HG03108 (cell line): ENCODE measurements at regions not wholly inside any gene's neighbourhood (a gene's known extent, or its start where the extent isn't known, plus 50 kb on each side); places are given as distances from the start of the nearest gene placed in this dataset.

Source experiments
- ATAC-seq: cut with Tn5 transposase; IDR thresholded peaks from one replicate; pipeline ENCODE4 v1.9.1; 2021; ENCODE audit warnings: moderate library complexity; ENCODE audit not compliant: unreplicated experiment

DNA sequence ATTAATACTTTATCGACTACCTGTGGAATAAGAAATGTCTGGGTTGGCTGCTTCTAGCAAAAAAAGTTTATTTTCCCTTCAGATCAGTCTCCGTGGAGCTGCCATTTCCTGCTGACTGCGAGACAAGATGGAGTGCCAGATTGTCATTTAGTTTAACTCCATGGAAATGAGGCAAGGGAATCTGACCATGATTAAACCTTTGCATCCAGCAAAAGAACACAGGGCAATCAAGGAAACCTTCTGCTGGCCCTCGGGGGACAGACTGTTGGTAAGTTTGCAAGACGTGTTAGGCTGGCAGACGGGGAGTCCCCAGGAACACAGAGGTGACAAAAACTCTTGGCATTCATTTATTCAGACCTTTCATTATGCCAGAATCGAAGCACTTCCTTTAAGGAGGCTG lies 52.2 kb upstream of the SPACA1 start:
- no peak for ATAC-seq

DNA sequence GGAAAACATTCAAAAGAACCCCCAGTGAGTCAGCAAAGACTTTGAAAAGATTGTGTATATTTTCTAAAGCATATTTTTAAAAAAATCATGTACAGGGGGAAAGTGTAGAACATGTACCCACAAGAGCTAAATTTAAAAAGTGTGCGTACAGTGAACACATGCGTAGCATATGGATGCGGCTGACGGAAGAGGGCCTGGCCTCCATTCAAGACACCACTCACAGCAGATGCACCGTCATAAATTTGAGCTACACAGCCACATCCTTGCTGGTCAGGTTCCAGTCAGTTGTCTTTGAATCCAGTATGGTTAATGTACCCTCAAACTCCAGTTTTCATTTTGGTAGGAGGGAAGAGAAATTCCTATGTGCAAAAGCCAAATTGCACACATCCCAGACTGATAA lies 54.3 kb upstream of the SPACA1 start:
- no peak for ATAC-seq

DNA sequence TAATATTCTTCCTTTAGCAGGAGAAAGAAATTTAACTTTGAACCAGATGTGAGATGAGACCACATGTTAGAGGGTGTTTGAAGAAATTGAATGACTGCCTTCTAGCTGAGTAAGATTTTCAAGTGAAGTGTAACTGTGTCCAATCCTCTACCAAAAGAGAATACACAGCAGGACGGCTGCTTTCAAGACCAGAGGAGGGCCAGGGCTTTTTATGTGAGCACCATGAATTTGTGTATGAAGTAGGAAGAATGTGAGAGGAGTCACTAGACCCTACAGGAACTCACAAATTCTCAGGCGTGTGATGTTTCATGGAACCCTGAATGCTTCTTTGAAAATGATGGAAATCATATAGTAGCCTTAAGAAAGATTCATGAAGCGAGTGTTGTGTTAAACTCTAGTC lies 56.8 kb upstream of the SPACA1 start:
- no peak for ATAC-seq

DNA sequence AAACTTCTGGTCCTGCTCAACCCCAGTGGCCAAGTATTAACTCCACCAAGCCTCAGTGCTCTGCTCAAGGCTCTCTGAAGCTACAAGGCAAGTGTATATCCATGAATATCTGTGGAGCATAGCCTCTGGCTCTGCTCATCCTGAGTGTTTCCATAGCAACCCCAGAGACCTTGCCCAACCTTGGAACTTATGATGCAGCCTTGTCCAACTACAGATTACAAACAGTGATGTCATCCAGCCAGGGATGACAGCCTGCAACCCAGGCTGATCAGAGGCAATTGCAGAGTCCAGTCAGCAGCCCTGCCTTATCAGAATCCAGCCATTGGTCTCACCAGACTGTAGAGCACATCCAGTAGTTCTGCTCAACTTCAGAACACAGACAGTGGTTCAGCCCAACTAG lies 65.5 kb upstream of the SPACA1 start:
- ATAC-seq: no peak

DNA sequence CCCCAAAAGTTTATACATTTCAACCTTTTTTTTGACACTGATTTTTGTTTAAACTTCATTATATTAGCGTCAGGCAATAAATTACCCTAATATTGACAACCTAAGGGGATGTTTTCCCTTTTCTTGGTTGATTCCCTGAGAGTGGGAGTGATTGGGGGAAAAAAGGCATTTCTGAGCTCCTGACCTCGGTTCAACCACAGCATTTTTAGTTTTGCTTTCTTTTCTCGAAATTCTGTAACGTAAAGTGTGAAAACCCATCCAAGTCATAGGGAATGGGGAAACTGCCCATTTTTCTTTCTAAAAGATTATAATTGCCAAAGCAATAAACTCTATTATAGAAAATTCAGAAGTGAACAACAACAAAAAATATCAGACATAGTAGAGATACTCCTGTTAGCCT lies 67.9 kb upstream of the SPACA1 start:
- ATAC-seq: no peak

DNA sequence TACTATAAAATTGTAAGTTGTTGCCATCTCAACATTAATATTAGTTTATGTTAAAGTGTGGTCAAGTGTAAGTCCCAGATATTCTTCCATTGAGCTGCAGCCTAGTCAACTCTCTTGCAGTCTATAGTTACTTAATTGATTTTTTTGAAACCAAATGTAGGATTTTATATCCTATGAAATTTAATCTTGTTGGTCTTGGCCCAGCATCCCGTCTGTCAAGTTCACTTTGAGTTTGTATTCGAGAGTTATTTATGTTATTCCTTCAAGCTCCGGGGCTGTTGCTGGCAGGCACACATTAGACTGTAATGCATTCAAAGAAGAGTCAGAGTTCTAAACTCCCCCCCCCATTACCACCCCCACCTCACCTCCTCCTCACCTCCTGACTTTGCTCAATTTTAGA lies 71.0 kb upstream of the SPACA1 start:
- ATAC-seq: no peak

DNA sequence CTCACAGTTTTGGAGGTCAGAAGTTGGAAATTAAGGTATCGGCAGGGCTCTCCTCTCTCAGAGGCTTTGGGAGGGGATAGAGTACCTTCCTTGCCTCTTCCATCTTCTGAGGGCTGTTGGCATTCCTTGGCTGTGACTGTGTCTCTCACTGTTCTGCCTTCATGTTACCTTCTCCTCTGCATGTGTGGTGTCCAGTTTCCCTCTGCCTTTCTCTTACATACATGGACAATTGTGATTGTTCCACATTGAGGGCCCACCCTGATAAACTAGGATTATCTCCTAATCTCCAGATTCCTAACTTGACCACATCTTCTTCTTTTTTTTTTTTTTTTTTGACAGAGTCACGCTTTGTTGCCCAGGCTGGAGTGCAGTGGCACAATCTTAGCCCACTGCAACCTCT lies 72.1 kb upstream of the SPACA1 start:
- ATAC-seq: no peak

DNA sequence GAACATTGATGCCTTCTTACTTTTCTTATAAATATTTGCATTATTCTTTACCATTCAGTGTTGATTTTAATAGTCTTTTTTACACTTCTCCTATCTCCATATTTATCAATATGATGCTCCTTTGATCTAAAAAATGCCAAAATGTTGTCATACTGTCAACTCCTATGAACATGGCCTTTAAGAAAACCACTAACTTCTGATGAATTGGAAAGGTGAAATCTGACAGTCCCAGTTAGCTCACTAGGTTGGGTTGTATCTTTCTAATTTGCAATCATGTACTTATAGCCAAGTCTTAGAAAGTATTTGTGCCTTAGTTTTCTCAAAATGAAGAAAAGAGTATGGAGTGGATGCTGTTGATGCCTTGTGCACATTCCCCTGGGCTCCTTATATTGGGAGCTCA lies 75.4 kb upstream of the SPACA1 start:
- ATAC-seq: no peak

DNA sequence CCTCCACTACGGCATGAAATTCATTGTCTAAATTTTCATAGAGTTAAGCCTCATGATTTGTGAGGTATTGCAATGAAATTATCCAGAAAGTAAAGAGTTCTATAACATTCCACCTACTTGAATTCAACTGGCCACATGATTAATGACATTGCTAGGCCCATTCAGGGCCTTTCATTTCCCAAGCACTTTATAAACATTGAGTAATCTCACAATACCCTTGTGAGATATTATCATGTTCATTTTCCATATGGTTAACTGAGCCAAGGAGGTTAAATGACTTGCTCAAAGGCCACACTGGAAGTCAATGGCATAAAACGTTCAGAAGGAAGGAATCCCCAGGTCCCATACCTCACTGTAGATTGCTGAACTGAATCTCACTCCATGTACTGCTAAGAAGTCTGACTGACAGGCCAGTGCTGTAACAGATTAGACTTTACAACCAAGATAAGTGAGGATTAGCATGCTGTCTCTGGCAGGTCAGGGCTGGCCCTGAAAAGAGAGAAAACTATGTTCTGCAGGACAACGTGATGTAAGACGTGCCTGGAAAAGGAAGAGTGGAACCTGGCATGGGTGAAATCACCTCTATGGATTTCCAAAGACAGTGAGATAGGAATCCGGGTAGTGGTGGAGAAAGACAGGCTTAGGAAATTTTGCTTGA lies 75.9 kb upstream of the SPACA1 start:
- no peak for ATAC-seq

DNA sequence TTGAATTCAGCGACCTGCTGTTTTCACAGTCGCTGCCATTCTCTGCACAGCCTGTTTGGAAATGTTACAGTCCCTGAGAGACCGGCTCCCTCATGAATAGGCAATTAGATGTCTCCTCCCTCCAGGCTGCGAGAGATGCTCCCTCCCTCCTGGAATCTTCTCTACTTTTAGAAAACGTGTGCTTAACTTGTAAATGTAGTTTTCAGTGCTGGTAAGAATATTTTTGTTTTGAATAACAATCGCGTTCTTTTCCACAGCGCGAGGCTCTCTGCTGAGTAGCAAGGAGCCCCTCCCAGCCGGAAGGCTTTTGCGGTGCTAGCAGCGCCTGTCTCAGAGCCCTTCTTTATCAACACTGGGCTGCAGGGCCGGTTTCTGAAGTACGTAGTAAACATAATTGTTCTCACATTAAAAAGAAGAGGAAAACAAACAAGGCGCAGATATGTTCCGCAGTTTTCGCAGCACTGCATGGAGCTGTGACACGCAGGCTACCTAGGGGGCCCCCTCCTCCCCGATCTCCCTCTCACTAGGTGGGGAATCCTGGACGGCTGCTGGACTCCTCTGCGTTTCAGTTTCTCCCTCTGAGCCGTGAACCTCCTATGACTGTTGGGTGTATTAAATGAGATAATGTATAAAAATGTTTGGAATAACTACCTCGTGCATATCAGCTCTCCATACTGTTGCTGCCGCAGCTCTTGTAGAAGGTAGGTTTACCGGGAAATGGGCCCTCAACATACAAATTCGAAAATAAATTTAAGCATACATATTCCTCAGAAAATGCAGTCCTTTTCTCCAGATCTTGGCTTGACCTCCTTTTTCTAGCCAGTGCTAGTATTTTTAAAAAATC lies 79.0 kb upstream of the SPACA1 start:
- ATAC-seq: no peak

DNA sequence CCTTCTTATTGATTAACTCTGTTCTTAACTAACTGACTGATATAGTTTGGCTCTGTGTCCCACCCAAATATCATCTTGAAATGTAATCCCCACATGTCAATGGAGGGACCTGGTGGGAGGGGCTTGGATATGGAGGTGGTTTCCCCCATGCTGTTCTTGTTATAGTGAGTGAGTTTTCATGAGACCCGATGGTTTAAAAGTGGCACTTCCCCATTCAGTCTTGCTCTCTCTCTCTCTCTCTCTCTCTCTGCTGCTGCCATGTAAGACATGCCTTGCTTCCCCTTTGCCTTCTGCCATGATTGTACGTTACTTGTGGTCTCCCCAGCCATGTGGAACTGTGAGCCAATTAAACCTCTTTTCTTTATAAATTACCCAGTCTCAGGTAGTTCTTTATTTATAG lies 81.8 kb upstream of the SPACA1 start:
- ATAC-seq: no peak

DNA sequence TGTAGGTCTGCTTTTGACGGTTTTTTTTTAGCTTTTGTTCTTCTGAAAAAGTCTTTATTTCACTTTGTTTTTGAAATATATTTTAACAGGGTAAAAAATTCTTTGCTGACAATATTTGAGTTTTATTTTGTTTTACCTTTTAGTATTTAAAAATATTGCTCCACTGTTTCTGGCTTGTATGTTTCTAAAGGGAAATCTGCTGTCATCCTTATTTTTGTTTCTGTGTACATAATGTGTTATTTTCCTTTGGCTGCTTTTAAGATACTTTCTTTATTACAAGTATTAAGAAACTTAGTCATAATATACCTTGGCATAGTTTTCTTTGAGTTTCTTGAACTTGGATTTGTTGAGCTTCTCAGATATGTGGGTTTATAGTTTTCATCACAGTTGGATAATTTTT lies 88.6 kb upstream of the SPACA1 start:
- ATAC-seq: no peak

DNA sequence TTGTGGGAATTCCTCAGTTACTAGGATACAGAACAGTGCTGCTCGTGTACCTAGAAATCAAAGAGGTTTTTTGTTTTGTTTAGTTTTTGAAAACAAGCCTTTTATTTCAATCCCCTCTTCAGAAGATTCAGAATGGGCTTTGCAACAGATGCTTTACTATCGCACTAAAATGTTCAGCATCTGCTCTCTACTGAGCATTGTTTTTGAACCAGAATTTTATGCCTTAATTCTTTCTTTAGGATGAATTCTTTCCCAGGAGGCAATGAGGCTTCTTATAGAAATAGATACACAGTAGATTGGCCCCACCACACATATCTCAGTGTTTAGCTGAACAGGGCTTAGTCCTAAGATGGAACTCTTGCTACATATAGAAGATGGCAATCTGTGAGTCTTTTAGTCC lies 95.9 kb upstream of the SPACA1 start:
- ATAC-seq: no peak

DNA sequence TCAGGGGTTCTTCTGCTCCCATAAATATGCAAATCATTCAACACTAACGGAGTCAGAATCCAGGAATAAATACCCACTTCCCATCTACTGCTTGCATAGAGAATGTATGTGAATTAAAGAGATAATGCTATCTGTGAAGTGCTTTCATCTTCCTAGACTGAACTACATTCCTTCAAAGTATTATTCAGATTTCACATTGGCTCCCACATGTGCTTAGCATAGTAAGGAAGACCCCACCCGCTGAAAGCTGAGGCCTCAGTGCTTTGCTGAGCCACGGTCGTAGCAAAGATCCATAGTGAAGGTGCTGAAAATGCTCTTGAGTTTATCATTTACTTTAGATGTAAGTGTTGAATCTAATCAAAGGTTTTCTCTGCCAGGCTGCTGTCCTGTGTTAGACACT lies 97.0 kb upstream of the SPACA1 start:
- no peak for ATAC-seq

DNA sequence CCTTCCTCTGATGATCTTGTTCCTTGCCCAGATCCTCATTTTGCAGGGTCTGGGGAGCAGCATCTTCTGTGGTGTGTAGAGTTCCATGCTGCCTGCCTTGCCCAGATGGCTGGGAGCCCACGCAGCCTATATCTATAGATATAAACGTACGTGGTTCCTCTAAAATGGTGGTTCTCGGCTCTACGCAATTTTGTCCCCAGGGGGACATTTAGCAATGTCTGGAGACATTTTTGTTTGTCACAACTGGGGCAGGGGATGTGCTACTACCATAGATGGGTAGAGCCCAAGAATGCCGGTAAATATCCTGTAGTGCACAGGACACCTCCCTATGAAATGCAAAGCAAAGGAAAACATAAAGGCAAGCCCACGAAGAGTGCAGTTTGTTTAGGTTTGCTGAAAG lies 98.4 kb upstream of the SPACA1 start:
- ATAC-seq: no peak

DNA sequence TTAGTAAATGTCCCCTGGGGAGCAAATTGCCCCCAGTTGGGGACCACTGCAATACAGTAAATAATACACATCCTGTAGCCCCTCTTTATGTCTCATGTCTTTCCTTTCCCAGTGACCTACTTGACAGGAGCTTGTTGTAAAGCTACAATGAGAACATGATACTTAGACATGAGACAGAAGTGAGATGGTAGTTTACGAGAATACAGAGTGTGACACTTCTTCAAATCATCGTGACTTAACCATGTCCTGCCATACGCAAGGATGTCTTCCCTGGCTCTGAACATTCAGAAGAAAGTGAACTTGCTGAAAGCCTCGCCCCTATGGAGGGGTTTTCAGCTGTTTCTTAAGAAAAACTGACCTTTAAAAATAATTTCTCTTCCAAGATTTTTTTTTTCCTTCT lies 101.0 kb upstream of the SPACA1 start:
- no peak for ATAC-seq

DNA sequence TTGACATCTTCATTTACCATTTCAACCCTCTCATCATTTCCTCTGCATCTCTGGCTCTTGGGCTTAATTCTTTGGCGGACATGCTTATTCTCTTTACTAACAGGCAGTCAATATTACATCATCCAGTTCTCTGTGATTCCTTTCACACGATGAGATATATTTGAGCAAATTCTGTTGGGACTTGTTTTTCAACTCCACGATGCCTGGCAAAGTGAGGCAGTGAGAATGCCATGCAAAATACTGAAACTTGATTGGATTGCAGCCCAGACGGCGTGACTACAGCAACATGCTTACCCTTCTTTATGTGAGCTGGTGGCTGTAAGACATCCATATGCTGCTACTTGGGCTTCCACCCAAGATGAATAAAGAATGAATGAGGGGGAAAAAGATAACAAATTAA lies 101.7 kb upstream of the SPACA1 start:
- ATAC-seq: no peak

DNA sequence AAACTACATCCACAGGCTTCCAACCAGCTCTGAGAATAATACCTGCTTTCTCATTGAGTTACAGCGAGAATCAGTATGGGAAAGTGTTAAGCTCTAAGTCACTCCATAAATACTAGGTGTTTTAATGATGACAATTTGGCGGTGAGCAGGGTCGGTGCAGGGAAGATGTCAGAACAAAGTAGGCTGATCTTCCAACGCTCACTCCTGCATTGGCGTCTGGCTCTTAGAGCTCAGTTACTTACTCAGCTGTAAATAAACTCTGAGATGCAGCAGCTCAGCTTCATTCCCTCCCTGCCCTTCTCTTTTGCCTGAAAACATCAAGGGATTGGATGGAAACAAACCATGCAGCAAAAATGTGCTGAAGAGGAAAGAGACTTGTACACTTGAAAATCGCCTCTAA lies 102.5 kb upstream of the SPACA1 start:
- ATAC-seq: no peak

DNA sequence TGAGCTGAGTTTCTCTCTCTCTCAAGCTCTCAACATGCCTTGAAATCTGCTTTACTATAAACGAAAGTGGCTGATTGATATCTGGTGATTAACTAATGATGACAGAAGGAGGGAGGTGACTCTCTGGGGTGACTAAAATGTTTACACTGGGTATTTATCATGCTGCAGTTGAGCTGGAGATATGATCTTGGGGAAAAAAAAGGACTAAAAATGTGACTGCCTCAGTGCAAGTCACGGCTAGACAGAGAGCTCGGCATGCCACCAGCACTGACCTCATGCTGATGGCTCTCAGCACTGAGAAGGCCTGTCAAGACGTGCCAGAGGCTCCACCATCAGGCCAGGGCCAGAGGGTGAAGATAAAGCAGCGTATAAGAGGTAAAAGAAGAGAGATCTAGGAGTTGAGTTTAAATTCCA lies 103.1 kb upstream of the SPACA1 start:
- ATAC-seq: no peak

DNA sequence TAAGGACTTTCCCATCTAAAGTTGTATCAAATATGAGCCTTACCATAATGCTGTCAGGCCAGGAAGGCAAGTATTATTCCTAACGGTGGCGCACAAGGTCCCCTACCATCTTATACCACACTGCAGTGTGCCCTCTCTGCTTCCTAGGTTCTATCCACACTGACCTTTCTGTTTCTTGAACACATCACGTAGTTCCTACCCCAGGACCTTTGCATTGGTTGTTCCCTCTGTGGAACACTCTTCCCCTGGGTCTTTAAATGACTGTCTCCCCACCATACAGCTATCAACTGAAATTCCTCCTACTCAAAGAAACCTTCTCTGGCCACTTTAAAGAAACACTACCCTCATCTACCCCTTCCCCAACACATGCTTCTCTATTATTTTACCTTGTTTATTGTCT lies 104.5 kb upstream of the SPACA1 start:
- ATAC-seq: no peak

DNA sequence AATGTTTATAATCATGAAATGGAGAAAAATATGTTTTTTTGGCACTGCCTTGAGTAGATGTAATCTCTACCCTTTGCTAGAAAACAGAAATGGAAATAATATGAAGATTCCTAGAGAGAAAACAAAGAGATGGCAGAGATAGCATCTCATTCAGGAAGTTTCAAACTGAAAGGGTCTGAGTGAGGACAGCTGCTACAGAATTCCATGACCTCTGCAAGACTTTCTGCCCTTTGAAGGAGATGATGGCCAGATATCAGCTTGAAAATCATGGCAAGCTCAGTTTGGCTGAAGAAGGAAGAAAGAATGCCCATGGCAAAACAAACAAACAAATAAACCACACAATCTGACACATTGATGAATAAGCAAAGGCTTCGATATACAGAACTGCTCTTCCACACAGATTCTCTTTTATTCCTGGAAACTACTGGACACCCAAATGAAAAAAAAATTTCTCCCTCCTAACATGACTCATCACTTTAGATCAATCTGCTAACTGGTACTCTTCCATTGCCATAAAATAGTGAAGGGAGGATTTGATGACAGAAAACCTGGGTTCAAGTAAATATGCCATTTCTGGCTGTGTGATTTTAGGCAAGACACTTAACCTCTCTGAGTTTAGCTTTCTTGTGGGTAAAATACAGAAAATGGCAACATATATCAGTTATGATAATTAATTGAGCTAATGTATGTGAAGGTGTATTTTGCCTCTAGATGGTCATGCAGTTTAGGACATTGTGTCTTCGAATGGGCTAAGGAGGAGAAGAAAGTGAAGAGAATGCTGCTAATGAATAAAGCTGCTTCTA lies 105.9 kb upstream of the SPACA1 start:
- no peak for ATAC-seq

DNA sequence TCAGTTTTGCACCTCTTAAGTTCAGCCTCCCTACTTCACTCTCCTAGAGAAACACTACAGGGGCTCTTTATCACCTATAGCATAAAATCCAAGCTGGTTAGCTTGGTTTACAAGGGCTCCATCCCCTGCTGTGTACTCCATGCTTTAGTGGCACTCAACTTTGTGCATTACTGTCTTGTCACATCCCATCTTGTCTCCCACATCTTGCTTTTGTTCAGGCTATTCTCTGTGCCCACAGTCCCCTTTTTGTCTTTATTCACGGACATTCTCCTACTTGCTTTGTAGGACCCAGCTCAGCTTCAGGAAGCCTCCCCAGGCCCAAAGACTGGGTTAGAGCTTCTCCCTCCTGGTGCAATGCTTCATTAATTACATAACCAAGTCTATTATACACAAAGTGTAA lies 107.9 kb upstream of the SPACA1 start:
- no peak for ATAC-seq
